Natural killer cell (primary cell): ENCODE measurements at regions not wholly inside any gene's neighbourhood (a gene's known extent, or its start where the extent isn't known, plus 50 kb on each side); places are given as distances from the start of the nearest gene placed in this dataset.

Experiments
- ATAC-seq, 3 donors: fragments of 150-1000 bp in 2 of 3; fragments of 200-7000 bp in 1 of 3; cut with Tn5 transposase; 1 replicate in 1 of 3; 2 replicates in 2 of 3; pipeline ENCODE4 v1.10.0; 2021; ENCODE audit warnings: mild to moderate bottlenecking in 2 of 3, moderate library complexity in 2 of 3
- DNase-seq, 2 donors: peaks; one replicate each; pipeline versions ENCODE4 v3.0.0 to v3.0.0-alpha.2; 2013 to 2021; ENCODE audit warnings: mixed read lengths in 1 of 2
- H3K27ac ChIP-seq: one replicate; pipeline ENCODE4 v1.5.1; 2013; ENCODE audit warnings: mild to moderate bottlenecking, low read length
- H3K27me3 ChIP-seq: one replicate; pipeline ENCODE4 v1.6.1; 2013; ENCODE audit warnings: low read length; ENCODE audit not compliant: control insufficient read depth, insufficient read depth
- H3K36me3 ChIP-seq: one replicate; pipeline ENCODE4 v1.6.1; 2013; ENCODE audit warnings: low read length; ENCODE audit not compliant: control insufficient read depth, insufficient read depth
- H3K4me1 ChIP-seq: one replicate; pipeline ENCODE4 v1.6.1; 2013; ENCODE audit warnings: low read length; ENCODE audit not compliant: control insufficient read depth, insufficient read depth
- H3K4me3 ChIP-seq: one replicate; pipeline ENCODE4 v1.5.1; 2013; ENCODE audit warnings: low read length
- H3K9me3 ChIP-seq: one replicate; pipeline ENCODE4 v1.6.1; 2013; ENCODE audit warnings: low read length; ENCODE audit not compliant: control insufficient read depth, insufficient read depth
- H3K27ac Mint-ChIP-seq, 2 donors: one replicate each; pipeline ENCODE4 v1.8.0; 2022; ENCODE audit warnings: mild to moderate bottlenecking in 2 of 2, mixed read lengths in 2 of 2, moderate library complexity in 1 of 2
- H3K27me3 Mint-ChIP-seq, 2 donors: one replicate each; pipeline ENCODE4 v1.8.0; 2022; ENCODE audit warnings: low read depth in 2 of 2, mixed read lengths in 2 of 2
- H3K36me3 Mint-ChIP-seq: one replicate; pipeline ENCODE4 v1.8.0; 2022; ENCODE audit warnings: mixed read lengths
- H3K4me1 Mint-ChIP-seq, 2 donors: one replicate each; pipeline ENCODE4 v1.8.0; 2022; ENCODE audit warnings: mixed read lengths in 2 of 2
- H3K4me3 Mint-ChIP-seq: one replicate; pipeline ENCODE4 v1.8.0; 2022; ENCODE audit warnings: mild to moderate bottlenecking, moderate library complexity, mixed read lengths
- H3K9me3 Mint-ChIP-seq, 2 donors: one replicate each; pipeline ENCODE4 v1.8.0; 2022; ENCODE audit warnings: mixed read lengths in 2 of 2
- CTCF ChIP-seq: fragments of 200-600 bp; IDR thresholded peaks from one replicate; pipeline ENCODE4 v1.8.0; 2022; ENCODE audit warnings: antibody characterized with exemption
- WGBS: methylation state at CpG from one replicate; pipeline ENCODE4 v1.1.7; 2013; ENCODE audit warnings: missing lambda C conversion rate; ENCODE audit not compliant: insufficient coverage; 5-methylcytosine and 5-hydroxymethylcytosine counted together
- intact Hi-C: fragments of 100-400 bp; cut with micrococcal nuclease; formaldehyde crosslinking; loops from one replicate; pipeline ENCODE4 v1.14.2; 2022

- H3K27ac Mint-ChIP-seq = no peak overlapping the region
- peaks cover 10 to 25% of the 10 kb centered on the region in 2 donors for H3K27me3 Mint-ChIP-seq
- 75% methylated on average over 4 of the region's 4 CpGs for WGBS
- intact Hi-C loops = no loop called here
- no peaks in the 10 kb centered on the region for H3K9me3 ChIP-seq
- no peak overlapping the region for H3K27ac ChIP-seq
- ATAC-seq (no peak), DNase-seq (no peak)
- H3K27me3 ChIP-seq = no peaks in the 10 kb centered on the region
- no peaks in the 10 kb centered on the region for H3K4me1 ChIP-seq
- no peaks in the 10 kb centered on the region for H3K36me3 ChIP-seq
- H3K4me1 Mint-ChIP-seq = no peaks in the 10 kb centered on the region
- no peaks in the 10 kb centered on the region for H3K9me3 Mint-ChIP-seq
- no peak overlapping the region for H3K4me3 Mint-ChIP-seq
- no peaks in the 10 kb centered on the region for H3K36me3 Mint-ChIP-seq
- TF ChIP-seq CTCF = no peak
- no peak overlapping the region for H3K4me3 ChIP-seq
Measured at GRCh38 chr20:60581606-60582115, 623.4 kb downstream of the CDH26 start.

- Histone ChIP-seq H3K27me3 (no peaks in the 10 kb centered on the region), H3K9me3 (no peaks in the 10 kb centered on the region), H3K36me3 (no peaks in the 10 kb centered on the region), H3K4me1 (no peaks in the 10 kb centered on the region), H3K27ac (no peak overlapping the region), H3K4me3 (no peak overlapping the region)
- no peak for ATAC-seq
- no peaks in the 10 kb centered on the region for H3K9me3 Mint-ChIP-seq
- peaks cover 6 to 29% of the 10 kb centered on the region in 2 donors for H3K27me3 Mint-ChIP-seq
- no peaks in the 10 kb centered on the region for H3K36me3 Mint-ChIP-seq
- WGBS = 89% methylated on average over 2 of the region's 2 CpGs
- no peak for DNase-seq
- no peak for TF ChIP-seq CTCF
- H3K4me3 Mint-ChIP-seq = no peak overlapping the region
- H3K27ac Mint-ChIP-seq = no peak overlapping the region
- H3K4me1 Mint-ChIP-seq = no peaks in the 10 kb centered on the region
- intact Hi-C loops = no loop called here
Measured at GRCh38 chr20:60583741-60584140, 625.5 kb downstream of the CDH26 start.

DNA sequence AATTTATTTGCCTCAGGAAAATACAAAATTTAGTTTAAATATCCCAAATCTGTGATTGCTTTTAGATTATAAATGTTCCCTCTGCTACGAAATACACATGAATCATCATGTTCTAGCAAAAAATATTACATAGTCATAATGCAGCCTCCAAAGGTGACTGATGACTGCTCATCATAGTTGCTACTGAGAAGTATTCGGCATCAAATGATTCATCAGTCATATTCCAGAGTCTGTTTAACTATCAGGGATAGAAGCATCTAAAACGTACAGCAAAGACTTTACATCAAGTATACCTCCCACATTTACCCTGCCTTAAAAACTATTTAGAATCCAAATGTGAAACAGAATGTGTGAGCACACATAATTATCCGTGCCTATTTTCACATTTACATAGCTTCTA, 626.0 kb downstream of the CDH26 start:
- ATAC-seq (no peak), DNase-seq (no peak)
- no peaks in the 10 kb centered on the region for H3K9me3 ChIP-seq
- no peak overlapping the region for H3K4me3 ChIP-seq
- no peaks in the 10 kb centered on the region for H3K36me3 ChIP-seq
- Mint-ChIP-seq H3K4me3 (no peak overlapping the region), H3K4me1 (no peaks in the 10 kb centered on the region), H3K27me3 (peaks cover 4 to 29% of the 10 kb centered on the region in 2 donors), H3K9me3 (no peaks in the 10 kb centered on the region), H3K27ac (no peak overlapping the region), H3K36me3 (no peaks in the 10 kb centered on the region)
- no peaks in the 10 kb centered on the region for H3K27me3 ChIP-seq
- TF ChIP-seq CTCF = no peak
- 71% methylated on average over 3 of the region's 4 CpGs for WGBS
- H3K27ac ChIP-seq = no peak overlapping the region
- H3K4me1 ChIP-seq = no peaks in the 10 kb centered on the region
- intact Hi-C loops = no loop called here

- Mint-ChIP-seq H3K9me3 (no peaks in the 10 kb centered on the region), H3K36me3 (no peaks in the 10 kb centered on the region), H3K4me3 (no peak overlapping the region), H3K27ac (no peak overlapping the region), H3K4me1 (no peaks in the 10 kb centered on the region), H3K27me3 (peaks cover 7 to 26% of the 10 kb centered on the region in 2 donors)
- ATAC-seq (no peak), DNase-seq (no peak)
- Histone ChIP-seq H3K27ac (no peak overlapping the region), H3K9me3 (no peaks in the 10 kb centered on the region), H3K36me3 (no peaks in the 10 kb centered on the region), H3K4me1 (no peaks in the 10 kb centered on the region), H3K27me3 (no peaks in the 10 kb centered on the region), H3K4me3 (no peak overlapping the region)
- TF ChIP-seq CTCF = no peak
- WGBS = no CpG with 5 or more reads among the region's 4 CpGs
- intact Hi-C loops = no loop called here
Measured at GRCh38 chr20:60585651-60586050, 627.4 kb downstream of the CDH26 start.
